ENCODE measurements at regions not wholly inside any gene's neighbourhood (a gene's known extent, or its start where the extent isn't known, plus 50 kb on each side); places are given as distances from the start of the nearest gene placed in this dataset.
"Not testable (repeated sequence)": the region's sequence is repeated elsewhere in the genome, so short reads cannot be mapped to it uniquely, and the experiment has no call there.

GRCh38 chr16:29308644-29309546, 97.6 kb downstream of the NPIPB11 start:
- no peak for DNase-seq (ENCODE audit: extremely low read depth, insufficient read length)

DNA sequence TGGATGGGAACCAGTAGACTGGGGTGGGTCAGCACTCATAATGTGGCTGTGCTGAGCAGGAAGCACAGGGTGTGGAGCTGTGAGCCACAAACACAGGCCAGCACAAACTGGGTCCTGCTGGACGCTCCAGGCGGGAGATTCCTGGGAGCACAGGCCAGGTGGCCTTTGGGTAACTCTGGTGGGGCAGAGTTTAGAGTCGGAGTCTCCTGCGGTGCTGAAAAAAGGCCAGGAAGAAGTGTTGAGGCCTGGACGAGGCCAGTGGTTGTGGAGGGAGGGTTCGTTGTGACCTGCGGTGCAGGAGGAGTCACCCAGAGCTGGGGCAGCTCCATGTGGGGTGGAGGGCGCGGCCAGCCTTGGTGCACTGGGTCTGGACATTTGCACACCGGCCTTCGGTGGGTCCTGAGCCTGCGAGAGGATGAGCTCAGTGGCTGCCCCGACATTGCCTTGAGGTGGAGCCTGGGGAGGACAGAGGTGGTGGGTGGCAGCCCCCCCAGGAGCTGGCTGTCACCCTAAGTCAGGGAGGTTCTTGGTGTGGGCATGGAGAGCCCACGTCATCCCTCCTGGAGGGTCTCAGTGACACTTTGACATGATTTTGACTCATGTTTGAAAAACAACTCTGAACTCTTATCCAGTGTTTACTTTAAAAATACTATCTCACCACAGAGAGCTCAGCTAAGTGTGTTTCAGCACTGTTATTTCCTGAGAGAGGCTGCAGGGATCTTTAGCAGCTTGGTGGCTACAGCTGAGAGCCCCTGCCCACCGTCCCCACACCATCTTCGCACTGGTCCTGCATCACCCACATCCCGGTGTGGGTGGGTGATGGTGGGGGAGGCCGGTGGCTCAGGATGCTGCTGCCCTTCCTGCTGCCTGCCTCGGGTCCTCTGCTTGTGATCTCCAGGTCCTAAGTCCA, 98.7 kb downstream of the NPIPB11 start:
- no peaks in the 10 kb centered on the region for H3K36me3 ChIP-seq (ENCODE audit: control insufficient read depth, insufficient read depth, low read length)
- no peaks in the 10 kb centered on the region; the same call in 1 of the 2 replicates for H3K27me3 ChIP-seq (replicated peaks; ENCODE audit: control insufficient read depth, insufficient read depth, low read length)

More at GRCh38 chr16:29308644-29309546, 97.6 kb downstream of the NPIPB11 start:
- Histone ChIP-seq H3K4me3 (replicated peaks; ENCODE audit: low read depth, low read length) (no peak overlapping the region), H3K27me3 (replicated peaks; ENCODE audit: control insufficient read depth, insufficient read depth, low read length) (no peaks in the 10 kb centered on the region; the same call in 1 of the 2 replicates), H3K36me3 (ENCODE audit: control insufficient read depth, insufficient read depth, low read length) (no peaks in the 10 kb centered on the region)
- TF ChIP-seq, protein P1, sequence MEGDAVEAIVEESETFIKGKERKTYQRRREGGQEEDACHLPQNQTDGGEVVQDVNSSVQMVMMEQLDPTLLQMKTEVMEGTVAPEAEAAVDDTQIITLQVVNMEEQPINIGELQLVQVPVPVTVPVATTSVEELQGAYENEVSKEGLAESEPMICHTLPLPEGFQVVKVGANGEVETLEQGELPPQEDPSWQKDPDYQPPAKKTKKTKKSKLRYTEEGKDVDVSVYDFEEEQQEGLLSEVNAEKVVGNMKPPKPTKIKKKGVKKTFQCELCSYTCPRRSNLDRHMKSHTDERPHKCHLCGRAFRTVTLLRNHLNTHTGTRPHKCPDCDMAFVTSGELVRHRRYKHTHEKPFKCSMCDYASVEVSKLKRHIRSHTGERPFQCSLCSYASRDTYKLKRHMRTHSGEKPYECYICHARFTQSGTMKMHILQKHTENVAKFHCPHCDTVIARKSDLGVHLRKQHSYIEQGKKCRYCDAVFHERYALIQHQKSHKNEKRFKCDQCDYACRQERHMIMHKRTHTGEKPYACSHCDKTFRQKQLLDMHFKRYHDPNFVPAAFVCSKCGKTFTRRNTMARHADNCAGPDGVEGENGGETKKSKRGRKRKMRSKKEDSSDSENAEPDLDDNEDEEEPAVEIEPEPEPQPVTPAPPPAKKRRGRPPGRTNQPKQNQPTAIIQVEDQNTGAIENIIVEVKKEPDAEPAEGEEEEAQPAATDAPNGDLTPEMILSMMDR (IDR thresholded peaks at IDR 0.05; ENCODE audit: insufficient read depth, low read length, poor library complexity, severe bottlenecking) = no peak

GRCh38 chr16:29306943-29307597, 99.4 kb downstream of the NPIPB11 start:
- TF ChIP-seq, protein P1 (IDR thresholded peaks at IDR 0.05; ENCODE audit: insufficient read depth, low read length, poor library complexity, severe bottlenecking) = no peak
- no peaks in the 10 kb centered on the region for H3K36me3 ChIP-seq (ENCODE audit: control insufficient read depth, insufficient read depth, low read length)
- H3K4me3 ChIP-seq (replicated peaks; ENCODE audit: low read depth, low read length) = no peak overlapping the region
- H3K27me3 ChIP-seq (replicated peaks; ENCODE audit: control insufficient read depth, insufficient read depth, low read length) = no peaks in the 10 kb centered on the region
- DNase-seq (ENCODE audit: extremely low read depth, insufficient read length) = no peak

More for the DNA sequence above, 98.7 kb downstream of the NPIPB11 start:
- no peak for DNase-seq (ENCODE audit: extremely low read depth, insufficient read length)
- TF ChIP-seq, protein P1 (IDR thresholded peaks at IDR 0.05; ENCODE audit: insufficient read depth, low read length, poor library complexity, severe bottlenecking) = no peak
- H3K4me3 ChIP-seq (replicated peaks; ENCODE audit: low read depth, low read length) = no peak overlapping the region

DNA sequence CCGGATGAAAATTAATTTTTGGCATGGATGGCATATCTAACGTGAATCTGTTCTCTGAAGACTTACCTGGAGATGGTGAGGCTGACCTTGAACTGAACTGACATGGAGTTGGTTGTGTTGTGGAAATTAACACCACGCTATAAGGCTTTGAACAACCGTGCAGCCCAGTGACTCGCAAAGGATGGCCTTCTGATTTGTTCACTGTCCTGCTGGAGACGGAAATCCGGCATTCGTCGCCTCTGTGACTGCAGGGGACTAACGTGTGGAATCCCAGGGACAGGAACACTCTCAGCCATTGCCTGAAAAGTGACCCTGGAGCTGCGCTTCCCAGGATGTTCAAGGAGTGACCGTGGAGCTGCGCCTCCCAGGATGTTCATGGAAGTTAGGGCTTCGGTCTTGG, 100.3 kb downstream of the NPIPB11 start:
- TF ChIP-seq, protein P1 (IDR thresholded peaks at IDR 0.05; ENCODE audit: insufficient read depth, low read length, poor library complexity, severe bottlenecking) = no peak
- DNase-seq (ENCODE audit: extremely low read depth, insufficient read length) = no peak

DNA sequence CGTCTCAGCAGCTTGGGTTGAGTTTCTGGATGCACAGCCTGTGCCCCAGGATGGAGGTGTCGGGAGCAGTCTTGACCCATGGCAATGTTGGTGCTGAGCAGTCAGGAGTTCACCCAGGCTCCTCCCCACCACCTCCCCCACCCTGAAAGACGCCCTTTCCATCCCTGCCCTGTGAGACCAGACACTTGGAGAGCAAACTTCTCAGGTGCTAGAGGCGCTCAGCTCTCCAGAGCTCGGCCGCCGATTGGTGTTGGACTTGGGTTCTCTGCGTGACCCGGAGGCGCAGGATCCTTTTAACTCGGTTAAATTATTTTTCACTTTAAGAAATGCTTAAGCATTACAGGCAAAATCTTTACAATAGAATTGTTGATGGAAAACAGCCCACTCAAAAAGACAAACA, 101.5 kb downstream of the NPIPB11 start:
- not testable (repeated sequence) for H3K27me3 ChIP-seq (replicated peaks; ENCODE audit: control insufficient read depth, insufficient read depth, low read length); DNase-seq (ENCODE audit: extremely low read depth, insufficient read length); H3K36me3 ChIP-seq (ENCODE audit: control insufficient read depth, insufficient read depth, low read length); H3K4me3 ChIP-seq (replicated peaks; ENCODE audit: low read depth, low read length)

More for the DNA sequence above, 100.3 kb downstream of the NPIPB11 start:
- Histone ChIP-seq H3K36me3 (ENCODE audit: control insufficient read depth, insufficient read depth, low read length) (no peaks in the 10 kb centered on the region), H3K4me3 (replicated peaks; ENCODE audit: low read depth, low read length) (no peak overlapping the region), H3K27me3 (replicated peaks; ENCODE audit: control insufficient read depth, insufficient read depth, low read length) (no peaks in the 10 kb centered on the region)
